ENCODE measurements at regions not wholly inside any gene's neighbourhood (a gene's known extent, or its start where the extent isn't known, plus 50 kb on each side); places are given as distances from the start of the nearest gene placed in this dataset.
A peak's percentile ranks its signal among the peaks of the same experiment; 100 is the strongest.

- no peak for DNase-seq (ENCODE audit: low spot score)
Observed at GRCh38 chr12:102781117-102781516, 135.9 kb downstream of the PAH start.

- no peak for DNase-seq (ENCODE audit: low spot score)
Observed at GRCh38 chr12:102776041-102776440, 141.0 kb downstream of the PAH start.

GRCh38 chr12:102769323-102769916, 147.6 kb downstream of the PAH start:
- DNase-seq (ENCODE audit: low spot score), result peak; percentile 60

- no peak for DNase-seq (ENCODE audit: low spot score)
Observed at GRCh38 chr12:102766961-102767360, 150.1 kb downstream of the PAH start.

GRCh38 chr12:102765736-102766135, 151.3 kb downstream of the PAH start:
- DNase-seq (ENCODE audit: low spot score), result no peak

GRCh38 chr12:102763471-102763870, 153.6 kb downstream of the PAH start:
- no peak for DNase-seq (ENCODE audit: low spot score)

- DNase-seq (ENCODE audit: low spot score), result no peak
Observed at GRCh38 chr12:102763061-102763460, 154.0 kb downstream of the PAH start.

- DNase-seq (ENCODE audit: low spot score), result no peak
Observed at GRCh38 chr12:102760322-102760721, 156.7 kb downstream of the PAH start.

- no peak for DNase-seq (ENCODE audit: low spot score)
Observed at GRCh38 chr12:102759466-102759865, 157.6 kb downstream of the PAH start.

GRCh38 chr12:102757882-102758226, 159.2 kb downstream of the PAH start:
- DNase-seq (ENCODE audit: low spot score), result no peak

- no peak for DNase-seq (ENCODE audit: low spot score)
Observed at GRCh38 chr12:102757154-102757881, 159.7 kb downstream of the PAH start.

GRCh38 chr12:102756530-102756929, 160.5 kb downstream of the PAH start:
- DNase-seq (ENCODE audit: low spot score), result no peak

GRCh38 chr12:102755266-102755665, 161.8 kb downstream of the PAH start:
- no peak for DNase-seq (ENCODE audit: low spot score)

GRCh38 chr12:102753802-102754201, 163.2 kb downstream of the PAH start:
- no peak for DNase-seq (ENCODE audit: low spot score)

GRCh38 chr12:102748704-102749103, 168.3 kb downstream of the PAH start:
- DNase-seq (ENCODE audit: low spot score), result no peak

- DNase-seq (ENCODE audit: low spot score), result no peak
Observed at GRCh38 chr12:102746963-102747362, 170.1 kb downstream of the PAH start.

GRCh38 chr12:102745971-102746600, 171.0 kb downstream of the PAH start:
- DNase-seq (ENCODE audit: low spot score), result no peak

GRCh38 chr12:102741196-102741595, 175.8 kb downstream of the PAH start:
- no peak for DNase-seq (ENCODE audit: low spot score)

- DNase-seq (ENCODE audit: low spot score), result peak; percentile 36
Observed at GRCh38 chr12:102740141-102740955, 176.7 kb downstream of the PAH start.

- no peak for DNase-seq (ENCODE audit: low spot score)
Observed at GRCh38 chr12:102736328-102736727, 180.7 kb downstream of the PAH start.

GRCh38 chr12:102735104-102735503, 181.9 kb downstream of the PAH start:
- DNase-seq (ENCODE audit: low spot score), result no peak

- no peak for DNase-seq (ENCODE audit: low spot score)
Observed at GRCh38 chr12:102730996-102731395, 186.0 kb downstream of the PAH start.
